WERI-Rb-1 (cell line): ENCODE measurements at regions not wholly inside any gene's neighbourhood (a gene's known extent, or its start where the extent isn't known, plus 50 kb on each side); places are given as distances from the start of the nearest gene placed in this dataset.

Experiments
- DNase-seq: peaks from one replicate; pipeline ENCODE4 v3.0.0-alpha.2; 2020
- H3K27ac ChIP-seq: fragments of 250-450 bp; sonication (Bioruptor Pico); 2 replicates; pipeline ENCODE4 v1.5.1; 2020; ENCODE audit warnings: mild to moderate bottlenecking, moderate library complexity
- H3K27me3 ChIP-seq: fragments of 250-450 bp; sonication (Bioruptor Pico); 2 replicates; pipeline ENCODE4 v1.5.1; 2021; ENCODE audit warnings: mild to moderate bottlenecking, low read depth, moderate library complexity; ENCODE audit not compliant: insufficient read depth, severe bottlenecking
- H3K36me3 ChIP-seq: fragments of 250-450 bp; sonication (Bioruptor Pico); 2 replicates; pipeline ENCODE4 v1.5.1; 2020; ENCODE audit warnings: mild to moderate bottlenecking, moderate library complexity
- H3K4me3 ChIP-seq: 2 replicates; pipeline ENCODE4 v1.5.1; 2011; ENCODE audit warnings: low read depth, mild to moderate bottlenecking, control low read depth, low read length
- H3K9me3 ChIP-seq: fragments of 250-450 bp; sonication (Bioruptor Pico); 2 replicates; pipeline ENCODE4 v1.5.1; 2021; ENCODE audit warnings: mild to moderate bottlenecking, moderate library complexity; ENCODE audit not compliant: severe bottlenecking
- CTCF ChIP-seq: IDR thresholded peaks from 2 replicates; pipeline ENCODE4 v1.5.1; 2011; ENCODE audit warnings: low read depth, mild to moderate bottlenecking, control low read depth, inconsistent platforms, low read length

DNA sequence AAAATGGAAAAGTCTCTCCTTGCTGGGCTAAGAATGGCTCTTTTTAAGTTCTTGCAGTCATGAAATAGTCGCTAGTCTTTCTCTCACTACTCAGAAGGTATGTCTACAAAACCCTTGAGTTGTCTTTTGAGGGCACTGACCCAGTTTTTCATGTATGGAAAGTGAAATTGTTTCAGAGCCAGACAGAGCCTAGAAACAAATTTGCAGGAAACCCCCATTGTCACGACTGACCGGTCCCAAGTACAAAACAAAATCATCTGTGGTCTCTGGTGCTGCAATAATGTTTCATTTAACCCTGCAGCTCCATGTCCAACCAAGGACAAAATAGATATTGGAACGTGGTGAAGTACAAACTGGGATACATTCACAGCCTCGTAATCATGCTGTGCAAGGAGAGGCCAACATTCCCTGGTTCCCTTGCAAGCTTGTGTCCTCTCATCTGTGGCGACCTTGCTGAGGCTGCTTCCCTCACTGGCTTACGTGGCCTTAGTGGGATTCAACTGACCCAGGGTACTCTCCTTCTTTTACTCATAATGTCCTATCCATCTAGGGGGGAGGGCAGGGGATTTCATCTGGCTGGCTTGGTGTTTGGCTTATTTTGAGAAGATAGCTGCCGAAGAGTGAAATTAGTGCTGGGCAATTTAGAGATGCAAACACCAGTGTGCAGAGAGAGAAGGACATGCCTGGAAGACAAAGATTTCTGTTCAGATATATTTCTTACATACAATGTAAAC, 172.5 kb downstream of the IPMK start:
- DNase-seq: no peak
- Histone ChIP-seq H3K27me3 (no peaks in the 10 kb centered on the region), H3K27ac (no peak overlapping the region), H3K9me3 (no peaks in the 10 kb centered on the region), H3K4me3 (no peak overlapping the region), H3K36me3 (no peaks in the 10 kb centered on the region)
- TF ChIP-seq CTCF: no peak

DNA sequence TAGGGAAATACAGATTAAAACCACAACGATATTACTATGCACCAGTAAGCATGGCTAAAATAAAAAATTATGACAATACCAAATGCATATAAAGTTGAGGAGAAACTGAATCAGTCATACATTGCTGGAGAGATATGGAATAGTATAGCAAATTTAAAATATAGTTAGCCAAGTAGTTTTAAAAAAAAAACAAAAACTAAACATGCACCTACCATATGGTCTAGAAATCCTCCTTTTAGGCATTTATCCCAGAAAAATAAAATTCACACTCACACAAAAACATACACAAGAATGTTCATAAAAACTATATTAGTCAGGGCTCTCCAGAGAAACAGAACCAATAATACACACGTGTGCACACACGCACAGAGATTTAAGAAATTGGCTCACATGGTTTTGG, 175.8 kb downstream of the IPMK start:
- no peak for DNase-seq
- no peak for TF ChIP-seq CTCF
- Histone ChIP-seq H3K36me3 (no peaks in the 10 kb centered on the region), H3K27ac (no peak overlapping the region), H3K9me3 (no peaks in the 10 kb centered on the region), H3K27me3 (no peaks in the 10 kb centered on the region), H3K4me3 (no peak overlapping the region)

DNA sequence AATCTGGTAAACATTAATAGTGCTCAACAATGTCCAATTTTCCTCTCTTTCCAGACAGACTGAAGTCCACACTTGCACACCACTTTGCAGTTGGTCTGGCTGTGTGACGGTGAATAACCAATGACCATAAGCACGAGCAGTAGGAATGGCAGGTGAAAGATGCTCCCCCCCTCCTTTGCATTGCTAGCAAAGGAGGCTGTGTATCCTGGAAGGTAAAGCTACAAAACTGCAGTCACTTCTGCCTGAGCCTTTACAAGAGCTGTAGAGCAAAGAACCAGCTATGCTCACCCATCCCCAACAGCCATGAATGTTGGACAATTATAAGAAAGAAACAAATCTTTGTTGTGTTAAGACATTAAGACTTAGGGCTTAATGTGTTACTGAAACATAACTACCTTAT, 178.0 kb downstream of the IPMK start:
- no peak overlapping the region for H3K27ac ChIP-seq
- no peaks in the 10 kb centered on the region for H3K36me3 ChIP-seq
- DNase-seq: no peak
- H3K9me3 ChIP-seq: no peaks in the 10 kb centered on the region
- H3K4me3 ChIP-seq: no peak overlapping the region
- no peak for TF ChIP-seq CTCF
- H3K27me3 ChIP-seq: no peaks in the 10 kb centered on the region

DNA sequence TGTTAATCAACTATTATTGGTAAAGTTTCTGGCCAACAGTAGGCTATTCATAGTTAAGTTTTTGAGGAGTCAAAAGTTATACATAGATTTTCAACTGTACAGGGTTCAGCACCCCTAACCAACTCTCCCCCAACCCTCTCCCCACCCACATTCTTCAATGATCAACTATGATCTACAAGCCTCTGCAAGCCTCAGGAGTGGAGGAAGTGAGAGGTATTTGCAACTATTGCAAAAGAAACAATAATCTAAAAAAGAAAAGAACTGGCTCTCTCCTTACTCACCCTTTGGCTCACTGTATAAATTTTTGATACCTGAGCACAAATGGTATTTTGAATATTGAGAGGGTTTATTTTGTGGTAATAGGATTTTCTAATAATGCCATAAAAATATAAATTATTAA, 179.8 kb downstream of the IPMK start:
- DNase-seq: no peak
- Histone ChIP-seq H3K27me3 (no peaks in the 10 kb centered on the region), H3K36me3 (no peaks in the 10 kb centered on the region), H3K9me3 (no peaks in the 10 kb centered on the region), H3K27ac (no peak overlapping the region), H3K4me3 (no peak overlapping the region)
- TF ChIP-seq CTCF: no peak

GRCh38 chr10:58086763-58087150, 180.9 kb downstream of the IPMK start:
- Histone ChIP-seq H3K27me3 (no peaks in the 10 kb centered on the region), H3K36me3 (no peaks in the 10 kb centered on the region), H3K9me3 (no peaks in the 10 kb centered on the region), H3K4me3 (no peak overlapping the region), H3K27ac (no peak overlapping the region)
- TF ChIP-seq CTCF: no peak
- DNase-seq: no peak

GRCh38 chr10:58086144-58086762, 181.4 kb downstream of the IPMK start:
- H3K4me3 ChIP-seq: no peak overlapping the region
- no peaks in the 10 kb centered on the region for H3K27me3 ChIP-seq
- DNase-seq: no peak
- no peaks in the 10 kb centered on the region for H3K36me3 ChIP-seq
- no peak overlapping the region for H3K27ac ChIP-seq
- no peak for TF ChIP-seq CTCF
- no peaks in the 10 kb centered on the region for H3K9me3 ChIP-seq
